ENCODE measurements at regions not wholly inside any gene's neighbourhood (a gene's known extent, or its start where the extent isn't known, plus 50 kb on each side); places are given as distances from the start of the nearest gene placed in this dataset.
"Not testable (repeated sequence)": the region's sequence is repeated elsewhere in the genome, so short reads cannot be mapped to it uniquely, and the experiment has no call there.

GRCh38 chr1:119191325-119191724 is 50.9 kb upstream of the WARS2 start:
- no peak for DNase-seq (ENCODE audit: low read depth)
- TF ChIP-seq, protein P1, sequence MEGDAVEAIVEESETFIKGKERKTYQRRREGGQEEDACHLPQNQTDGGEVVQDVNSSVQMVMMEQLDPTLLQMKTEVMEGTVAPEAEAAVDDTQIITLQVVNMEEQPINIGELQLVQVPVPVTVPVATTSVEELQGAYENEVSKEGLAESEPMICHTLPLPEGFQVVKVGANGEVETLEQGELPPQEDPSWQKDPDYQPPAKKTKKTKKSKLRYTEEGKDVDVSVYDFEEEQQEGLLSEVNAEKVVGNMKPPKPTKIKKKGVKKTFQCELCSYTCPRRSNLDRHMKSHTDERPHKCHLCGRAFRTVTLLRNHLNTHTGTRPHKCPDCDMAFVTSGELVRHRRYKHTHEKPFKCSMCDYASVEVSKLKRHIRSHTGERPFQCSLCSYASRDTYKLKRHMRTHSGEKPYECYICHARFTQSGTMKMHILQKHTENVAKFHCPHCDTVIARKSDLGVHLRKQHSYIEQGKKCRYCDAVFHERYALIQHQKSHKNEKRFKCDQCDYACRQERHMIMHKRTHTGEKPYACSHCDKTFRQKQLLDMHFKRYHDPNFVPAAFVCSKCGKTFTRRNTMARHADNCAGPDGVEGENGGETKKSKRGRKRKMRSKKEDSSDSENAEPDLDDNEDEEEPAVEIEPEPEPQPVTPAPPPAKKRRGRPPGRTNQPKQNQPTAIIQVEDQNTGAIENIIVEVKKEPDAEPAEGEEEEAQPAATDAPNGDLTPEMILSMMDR (IDR thresholded peaks at IDR 0.05; ENCODE audit: insufficient read depth, low read depth, low read length, missing control alignments): no peak
- no peak overlapping the region for H3K4me3 ChIP-seq (ENCODE audit: low read length)

GRCh38 chr1:119204197-119204960 is 63.9 kb upstream of the WARS2 start:
- no peak for DNase-seq (ENCODE audit: low read depth)
- TF ChIP-seq, protein P1 (IDR thresholded peaks at IDR 0.05; ENCODE audit: insufficient read depth, low read depth, low read length, missing control alignments): no peak
- no peak overlapping the region for H3K4me3 ChIP-seq (ENCODE audit: low read length)

DNA sequence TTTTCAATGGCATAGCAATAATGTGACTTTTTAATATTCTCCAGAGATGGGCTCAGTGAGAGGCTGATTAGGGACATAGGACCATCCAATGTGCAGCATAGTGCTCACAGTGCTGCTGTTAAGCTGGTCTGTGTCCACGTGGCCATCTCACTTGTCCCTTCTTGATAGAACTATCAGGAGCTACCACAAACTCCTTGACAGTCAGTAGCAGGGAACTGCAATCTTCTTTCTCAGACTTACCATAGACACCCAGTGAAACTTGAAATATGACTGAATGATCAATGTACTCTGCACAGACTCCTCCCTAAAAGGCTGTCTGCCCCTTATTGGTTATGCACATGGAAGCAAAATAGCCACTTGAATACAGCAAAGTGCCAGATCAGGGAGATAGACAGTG is 64.5 kb upstream of the WARS2 start:
- TF ChIP-seq, protein P1 (IDR thresholded peaks at IDR 0.05; ENCODE audit: insufficient read depth, low read depth, low read length, missing control alignments): no peak
- no peak overlapping the region for H3K4me3 ChIP-seq (ENCODE audit: low read length)
- no peak for DNase-seq (ENCODE audit: low read depth)

GRCh38 chr1:119209061-119209460 is 68.6 kb upstream of the WARS2 start:
- H3K4me3 ChIP-seq (ENCODE audit: low read length): no peak overlapping the region
- TF ChIP-seq, protein P1 (IDR thresholded peaks at IDR 0.05; ENCODE audit: insufficient read depth, low read depth, low read length, missing control alignments): no peak
- no peak for DNase-seq (ENCODE audit: low read depth)

DNA sequence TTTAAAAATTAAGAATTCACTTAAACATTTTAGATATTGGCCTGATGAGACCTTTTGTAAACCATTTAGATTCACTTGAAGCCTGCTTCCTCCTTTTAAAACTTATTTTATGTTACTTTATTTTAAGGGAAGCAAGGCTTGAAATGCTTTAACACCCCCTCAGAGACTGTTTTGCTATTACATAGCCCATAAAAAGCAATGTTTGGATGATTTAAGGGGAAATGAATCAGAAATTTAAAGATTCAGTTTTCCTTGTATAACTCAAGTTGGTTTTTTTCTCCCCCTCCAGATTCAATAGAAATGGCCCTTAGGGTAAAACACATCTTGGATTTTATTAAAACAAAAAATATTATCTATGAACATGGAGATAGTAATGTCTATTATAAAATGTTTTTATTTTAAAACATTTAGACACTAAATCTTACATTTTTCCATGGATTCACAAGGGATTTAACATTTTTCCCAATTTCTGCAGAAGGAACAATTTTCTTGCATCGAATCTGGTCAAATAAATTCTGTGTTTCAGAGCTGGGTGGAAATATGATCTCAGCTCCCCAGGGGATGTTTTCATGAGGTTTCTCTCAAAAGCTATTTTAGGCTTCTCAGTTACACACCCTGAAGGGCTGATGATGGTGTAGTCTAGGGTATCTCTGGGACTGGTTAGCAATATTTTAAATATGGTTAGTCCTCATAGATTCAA is 69.3 kb upstream of the WARS2 start:
- TF ChIP-seq, protein P1 (IDR thresholded peaks at IDR 0.05; ENCODE audit: insufficient read depth, low read depth, low read length, missing control alignments): no peak
- H3K4me3 ChIP-seq (ENCODE audit: low read length): no peak overlapping the region
- DNase-seq (ENCODE audit: low read depth): no peak

- no peak for DNase-seq (ENCODE audit: low read depth)
- H3K4me3 ChIP-seq (ENCODE audit: low read length): no peak overlapping the region
- TF ChIP-seq, protein P1 (IDR thresholded peaks at IDR 0.05; ENCODE audit: insufficient read depth, low read depth, low read length, missing control alignments): no peak
These were observed 69.8 kb upstream of the WARS2 start for GRCh38 chr1:119210296-119210649.

DNA sequence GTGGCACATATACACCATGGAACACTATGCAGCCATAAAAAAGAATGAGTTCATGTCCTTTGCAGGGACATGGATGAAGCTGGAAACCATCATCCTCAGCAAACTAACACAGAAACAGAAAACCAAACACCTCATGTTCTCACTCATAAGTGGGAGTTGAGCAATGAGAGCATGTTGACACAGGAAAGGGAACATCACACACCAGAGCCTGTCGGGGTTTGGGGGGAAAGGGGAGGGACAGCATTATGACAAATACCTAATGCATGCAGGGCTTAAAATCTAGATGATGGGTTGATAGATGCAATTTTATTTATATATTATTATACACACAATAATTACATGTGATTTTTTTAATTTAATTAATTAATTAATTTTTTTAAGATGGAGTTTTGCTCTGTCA is 72.8 kb upstream of the WARS2 start:
- not testable (repeated sequence) for H3K4me3 ChIP-seq (ENCODE audit: low read length)
- peak; percentile 89 for DNase-seq (ENCODE audit: low read depth)

- DNase-seq (ENCODE audit: low read depth); H3K4me3 ChIP-seq (ENCODE audit: low read length): not testable (repeated sequence)
These were observed 74.5 kb upstream of the WARS2 start for GRCh38 chr1:119214961-119215360.
